B cell (primary cell): ENCODE measurements at regions not wholly inside any gene's neighbourhood (a gene's known extent, or its start where the extent isn't known, plus 50 kb on each side); places are given as distances from the start of the nearest gene placed in this dataset.

Source experiments
- CTCF ChIP-seq: fragments of 200-600 bp; IDR thresholded peaks from one replicate; pipeline ENCODE4 v1.8.0; 2022; ENCODE audit warnings: antibody characterized with exemption, mild to moderate bottlenecking
- EZH2 ChIP-seq: IDR thresholded peaks from 2 replicates; pipeline ENCODE4 v1.6.1; 2012; ENCODE audit warnings: borderline replicate concordance, low read depth, mild to moderate bottlenecking, moderate library complexity, low read length; ENCODE audit not compliant: insufficient read depth, poor library complexity, severe bottlenecking

- TF ChIP-seq CTCF (no peak), EZH2 (no peak)
Observed at GRCh38 chrX:45799576-45799975, 598.9 kb upstream of the DIPK2B start.
